Inferior parietal cortex (tissue), 1 donor: ENCODE measurements at regions not wholly inside any gene's neighbourhood (a gene's known extent, or its start where the extent isn't known, plus 50 kb on each side); places are given as distances from the start of the nearest gene placed in this dataset.

ENCODE experiments used
- DNase-seq: peaks from one replicate; pipeline ENCODE4 v3.0.0-alpha.2; 2016; ENCODE audit errors: extremely low spot score

DNA sequence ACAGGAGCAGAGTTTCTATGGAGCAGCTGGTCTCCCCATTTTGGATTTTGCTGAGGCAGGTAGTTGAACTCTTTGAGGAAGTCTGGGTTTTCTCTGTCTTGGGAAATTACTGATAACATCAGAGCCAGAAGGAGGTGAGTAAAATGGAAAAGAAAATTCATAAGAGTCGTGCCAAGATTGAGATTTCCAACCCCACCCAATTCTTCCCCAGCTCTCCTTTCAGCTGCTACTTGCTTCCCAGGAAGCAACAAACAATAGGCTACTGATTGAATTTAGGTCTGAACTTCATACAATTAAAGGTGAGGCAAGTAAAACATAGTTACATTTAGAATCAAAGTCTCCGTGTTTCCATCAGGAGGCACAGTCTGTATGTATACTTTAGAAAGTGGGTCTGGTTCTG, 54.6 kb upstream of the EOLA2 start:
- no peak for DNase-seq

DNA sequence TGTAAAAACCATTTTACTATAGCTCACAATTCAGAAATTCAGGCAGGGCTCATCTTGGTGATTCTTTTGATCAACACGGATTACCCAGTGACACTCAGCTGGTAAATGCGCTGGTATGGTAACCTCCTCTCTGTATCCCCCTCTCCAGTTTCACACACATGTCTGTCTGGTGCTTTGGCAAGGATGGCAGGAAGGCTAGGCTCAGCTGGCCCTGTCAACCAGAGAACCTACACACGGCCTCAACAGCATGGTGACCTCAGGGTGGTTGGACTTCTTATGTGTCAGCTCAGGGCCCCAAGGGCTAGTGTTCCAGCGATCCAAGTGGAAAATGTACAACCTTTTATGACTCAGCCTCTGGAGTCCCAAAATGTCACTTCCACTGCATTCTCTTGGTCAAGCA, 55.7 kb upstream of the EOLA2 start:
- DNase-seq: no peak

DNA sequence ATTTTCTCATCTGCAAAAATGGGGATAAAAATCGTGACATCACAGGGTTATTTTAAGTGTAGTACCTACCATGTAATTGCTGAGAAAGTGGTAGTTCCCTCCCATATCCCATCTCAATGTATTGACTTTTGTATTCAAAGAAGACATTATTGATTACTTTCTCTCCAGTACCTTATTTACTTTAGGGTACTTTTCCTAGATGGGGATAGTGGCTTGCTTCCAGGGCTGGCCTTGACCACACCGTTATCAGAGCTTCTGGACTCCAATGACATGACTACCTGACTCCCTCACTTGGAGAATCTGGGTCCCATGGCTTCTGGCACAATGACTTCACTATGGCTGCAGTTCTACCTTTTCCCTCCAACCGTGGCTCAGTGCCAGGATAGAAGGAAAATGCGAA, 58.2 kb upstream of the EOLA2 start:
- DNase-seq: no peak

DNA sequence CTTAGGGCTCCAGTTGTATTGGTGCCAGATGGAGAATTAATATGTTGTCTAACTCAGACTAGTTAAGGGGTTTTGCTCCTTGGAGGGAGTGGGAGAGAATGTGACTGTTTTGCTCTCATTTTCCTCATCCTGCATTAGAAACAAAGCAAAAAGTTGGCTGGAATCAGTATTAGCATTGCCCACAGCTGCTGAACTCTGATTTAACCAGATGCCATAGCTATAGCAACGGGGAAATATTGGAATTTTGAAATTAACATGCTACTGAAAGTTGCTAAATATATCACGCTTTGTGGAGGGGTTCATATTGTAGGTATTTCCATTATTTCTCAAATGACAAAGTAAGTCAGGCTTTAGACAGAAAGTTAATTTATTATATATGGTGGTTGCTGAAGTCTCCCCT, 66.7 kb upstream of the EOLA2 start:
- DNase-seq: no peak

DNA sequence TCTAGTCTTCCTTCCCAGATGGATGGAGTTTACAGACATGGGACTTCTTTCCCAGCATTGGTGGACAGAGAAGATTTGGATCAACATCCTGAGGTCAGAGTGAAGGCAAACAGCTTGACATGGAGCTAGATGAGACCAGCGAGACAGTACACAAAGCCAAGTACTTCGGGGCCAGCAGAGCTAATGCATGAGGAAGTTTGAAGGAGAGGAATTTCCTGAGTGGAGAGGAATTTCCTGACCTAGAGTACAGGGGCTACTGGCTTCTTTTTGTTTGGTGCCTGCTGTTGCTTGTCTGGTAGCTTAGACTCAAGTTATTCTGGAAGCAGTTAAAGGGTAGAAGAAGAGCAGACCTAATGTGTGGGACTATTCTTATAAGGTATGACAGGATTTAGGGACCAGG, 69.1 kb upstream of the EOLA2 start:
- no peak for DNase-seq

DNA sequence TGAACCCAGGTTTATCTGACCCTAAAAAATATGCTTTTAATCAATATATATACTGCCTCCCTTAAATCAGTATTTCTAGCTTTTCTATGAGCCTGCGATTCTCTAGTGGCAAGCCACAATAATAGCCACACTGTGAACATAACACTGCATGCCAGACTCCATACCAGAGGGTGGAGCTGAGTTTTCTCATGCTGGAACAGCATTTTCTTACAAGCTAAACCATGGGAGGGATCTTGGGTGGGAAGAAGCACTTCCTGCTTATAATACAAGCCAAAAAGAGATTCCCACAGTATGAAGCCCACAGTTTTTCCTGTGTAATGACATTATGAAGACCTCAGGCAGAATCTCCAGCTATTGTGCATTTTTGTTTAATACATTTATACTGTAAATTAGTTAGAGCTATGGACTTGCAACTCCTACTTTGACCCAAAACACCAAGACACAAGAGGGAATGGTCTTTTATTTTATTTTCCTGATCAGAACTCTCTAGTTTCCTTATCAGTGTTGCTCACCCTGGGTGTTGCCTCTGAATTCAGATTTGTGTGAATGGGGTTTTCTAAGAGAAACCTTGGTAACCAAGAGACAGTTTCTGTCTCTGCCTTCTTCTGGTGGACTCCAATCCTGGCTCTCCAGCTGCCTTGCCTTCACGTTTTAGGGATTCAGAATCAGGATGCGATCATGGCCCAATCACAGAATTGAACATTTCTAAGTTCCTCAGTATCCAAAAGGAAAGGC, 74.5 kb upstream of the EOLA2 start:
- no peak for DNase-seq

DNA sequence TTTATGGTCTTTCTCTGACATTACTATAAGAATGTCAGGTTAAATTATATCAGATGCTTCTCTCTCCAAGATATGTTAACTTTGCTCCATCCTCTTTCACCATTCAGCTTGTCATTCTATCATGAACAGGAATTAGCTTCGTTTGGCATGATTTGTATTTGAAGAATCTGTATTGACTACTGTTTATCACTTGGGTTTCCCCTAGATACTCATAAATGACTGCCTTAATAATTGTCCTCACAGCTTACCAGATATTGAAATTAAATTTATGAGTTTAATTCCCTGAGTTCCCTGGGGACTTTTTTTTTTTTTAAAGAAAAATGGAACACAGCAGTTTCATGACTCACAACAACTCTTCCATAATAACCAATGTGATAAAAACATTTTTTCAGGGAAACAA, 76.2 kb upstream of the EOLA2 start:
- no peak for DNase-seq

DNA sequence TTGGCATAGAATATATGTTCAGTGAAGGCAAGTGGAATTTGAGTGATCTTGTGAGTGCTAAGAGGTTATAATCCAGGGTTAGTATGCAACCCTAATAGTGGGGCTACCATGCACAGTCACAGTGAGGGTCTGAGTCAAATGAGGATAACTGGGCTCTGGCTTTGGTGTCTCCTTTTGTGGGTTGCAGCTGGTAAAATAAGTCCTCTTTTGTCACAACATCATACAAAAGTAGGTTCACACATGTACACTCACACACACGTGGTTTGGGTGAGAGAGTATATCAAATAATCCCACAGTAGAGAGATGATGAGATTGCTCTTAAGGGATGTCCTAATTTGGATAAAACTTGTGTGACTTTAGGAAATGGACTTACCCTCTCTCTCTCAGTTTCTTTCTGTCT, 79.6 kb upstream of the EOLA2 start:
- no peak for DNase-seq

DNA sequence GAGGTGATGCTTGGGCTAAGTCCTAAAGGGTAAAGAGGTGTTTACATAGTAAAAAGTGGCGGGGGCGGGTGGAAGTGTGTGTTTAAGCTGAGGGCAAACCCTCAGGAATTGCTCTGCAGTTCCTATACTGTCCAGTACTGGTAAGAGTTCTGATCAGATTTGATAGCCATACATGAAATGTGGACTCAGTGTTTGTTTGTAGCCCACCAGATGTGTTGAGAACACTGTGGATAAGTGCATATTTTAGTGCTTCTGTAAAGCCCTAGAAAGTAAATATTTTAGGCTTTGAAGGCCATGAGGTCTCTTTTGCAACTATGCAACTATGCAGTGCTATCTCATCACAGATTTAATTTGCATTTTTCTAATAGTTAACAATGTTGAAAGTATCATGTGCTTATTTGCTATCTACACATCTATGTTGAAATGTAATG, 80.7 kb upstream of the EOLA2 start:
- no peak for DNase-seq

DNA sequence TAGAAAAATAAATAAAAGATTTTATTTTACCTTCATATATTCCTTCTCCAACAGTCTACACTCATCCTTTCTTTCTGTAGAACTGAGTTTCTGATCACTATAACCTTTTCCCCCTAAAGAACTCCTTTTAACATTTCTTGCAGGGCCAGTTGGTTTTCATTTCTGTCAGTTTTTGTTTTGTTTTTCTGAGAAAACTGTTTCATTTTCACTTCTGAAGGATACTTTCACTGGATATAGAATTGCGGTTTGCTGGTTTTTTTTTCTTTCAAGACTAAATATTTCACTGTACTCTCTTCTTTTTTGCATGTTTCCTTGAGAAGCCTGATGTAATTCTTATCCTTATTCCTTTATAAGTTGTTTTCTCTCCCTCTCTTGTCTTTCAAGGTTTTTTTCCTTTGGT, 90.4 kb upstream of the EOLA2 start:
- DNase-seq: no peak

DNA sequence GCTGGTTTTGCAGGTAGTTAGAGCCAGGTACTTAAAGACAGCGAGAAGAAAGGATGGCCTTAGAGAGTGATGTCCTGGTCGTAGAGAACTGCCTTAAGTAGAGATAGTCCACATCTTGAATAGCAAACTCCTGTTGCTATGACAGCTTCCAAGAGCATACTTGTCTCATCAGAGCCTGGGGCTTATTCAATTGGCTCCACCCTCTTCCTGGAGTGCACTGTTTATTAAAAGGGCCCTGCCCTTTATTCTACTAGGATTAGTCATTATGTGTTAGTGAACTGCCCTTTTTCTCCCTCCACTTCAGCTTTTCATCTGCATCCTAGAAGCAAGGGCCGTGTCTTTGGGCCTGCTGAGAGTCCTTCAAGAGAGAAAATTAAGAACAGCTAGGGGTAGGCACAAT, 94.5 kb upstream of the EOLA2 start:
- DNase-seq: no peak

DNA sequence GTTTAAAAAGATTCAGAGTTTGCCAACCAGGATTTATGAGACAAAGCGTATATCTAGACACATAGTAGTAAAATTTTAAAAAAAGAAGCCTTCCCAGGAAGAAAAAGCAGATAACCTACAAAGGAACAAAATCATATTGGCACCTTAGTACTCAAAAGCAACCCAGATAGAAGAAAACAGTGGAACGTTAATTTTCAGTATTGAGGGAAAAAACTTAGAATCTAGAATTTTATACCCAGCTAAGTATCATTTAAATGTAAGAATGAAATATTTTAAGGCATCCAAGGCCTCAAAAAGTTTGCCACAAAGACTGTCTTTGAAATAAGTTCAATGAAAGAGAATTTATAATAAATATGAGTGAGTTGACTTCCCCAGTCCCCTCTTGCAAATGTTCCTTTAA, 96.5 kb upstream of the EOLA2 start:
- DNase-seq: no peak

DNA sequence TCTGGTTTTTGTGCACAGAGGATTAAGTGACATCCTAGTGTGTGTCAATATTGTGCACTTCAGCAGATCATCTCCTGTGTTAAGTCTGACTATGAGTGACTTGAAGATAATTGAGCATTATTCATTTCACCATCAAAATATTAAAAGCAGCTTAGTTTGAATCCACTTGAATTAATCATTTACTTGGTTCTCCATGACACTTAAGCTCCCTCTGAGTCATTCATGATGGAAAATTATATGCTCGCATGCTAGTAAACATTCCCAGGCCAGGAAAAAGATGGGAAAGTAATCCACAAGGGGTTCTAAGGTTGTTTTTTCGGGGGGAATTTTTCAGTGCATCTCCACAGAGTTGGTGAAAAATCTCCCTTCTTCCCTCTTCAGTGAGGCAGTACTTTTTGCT, 97.2 kb upstream of the EOLA2 start:
- DNase-seq: no peak

DNA sequence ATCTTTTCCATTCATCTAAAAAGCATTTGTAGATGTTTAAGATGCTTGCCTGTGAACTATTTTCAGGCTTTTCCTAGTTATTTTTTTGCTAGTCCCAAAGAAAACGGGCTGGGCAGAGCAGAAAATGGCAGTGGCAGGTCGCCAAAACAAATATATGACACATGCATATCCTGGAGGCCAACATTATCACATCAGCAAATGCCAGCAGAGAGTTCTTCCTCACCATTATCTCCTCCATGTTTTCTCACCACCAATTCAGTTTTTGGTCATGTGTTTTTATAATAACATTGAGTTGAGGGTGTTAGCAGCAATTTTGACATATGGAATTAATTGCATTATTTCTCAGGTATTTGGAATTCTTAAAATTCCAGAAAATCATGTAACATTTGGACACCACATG, 97.9 kb upstream of the EOLA2 start:
- DNase-seq: no peak

DNA sequence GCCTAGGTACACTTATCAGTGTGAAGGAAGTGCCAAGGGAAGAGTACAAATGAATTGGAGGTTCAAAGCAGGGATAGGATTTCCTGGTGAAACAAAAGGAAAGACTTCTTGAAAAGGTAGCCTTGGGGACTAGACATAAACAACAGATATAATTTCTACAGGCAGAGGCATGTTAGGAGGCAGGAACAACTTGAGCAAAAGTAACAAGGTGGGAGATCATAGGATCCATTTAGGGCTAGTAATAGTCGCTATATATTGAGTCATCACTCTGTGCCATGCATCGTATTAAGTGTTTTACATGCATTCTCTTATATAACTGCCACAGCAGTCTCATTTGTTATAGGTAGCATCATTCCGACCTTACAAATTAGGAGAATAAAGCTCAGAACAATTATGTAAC, 98.3 kb upstream of the EOLA2 start:
- no peak for DNase-seq

DNA sequence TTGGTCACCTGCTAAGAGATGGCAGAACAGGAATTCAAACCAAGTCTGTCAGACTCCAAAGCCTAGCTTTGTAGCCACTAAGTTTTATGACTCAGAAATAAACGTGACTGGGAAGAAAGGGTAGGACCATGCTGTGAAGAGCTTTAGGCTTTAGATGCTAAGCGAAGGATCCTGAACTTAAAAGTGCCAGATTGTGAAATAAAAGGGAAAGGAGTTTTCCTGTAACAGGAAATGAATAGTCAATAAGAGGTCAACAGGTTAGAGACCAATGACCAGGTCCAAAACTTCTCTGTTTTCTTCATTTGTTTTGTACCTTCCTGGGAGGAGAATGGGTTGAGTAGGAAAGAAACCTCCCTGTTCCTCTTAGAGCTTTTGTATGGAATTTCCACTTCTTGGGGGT, 98.8 kb upstream of the EOLA2 start:
- DNase-seq: no peak

DNA sequence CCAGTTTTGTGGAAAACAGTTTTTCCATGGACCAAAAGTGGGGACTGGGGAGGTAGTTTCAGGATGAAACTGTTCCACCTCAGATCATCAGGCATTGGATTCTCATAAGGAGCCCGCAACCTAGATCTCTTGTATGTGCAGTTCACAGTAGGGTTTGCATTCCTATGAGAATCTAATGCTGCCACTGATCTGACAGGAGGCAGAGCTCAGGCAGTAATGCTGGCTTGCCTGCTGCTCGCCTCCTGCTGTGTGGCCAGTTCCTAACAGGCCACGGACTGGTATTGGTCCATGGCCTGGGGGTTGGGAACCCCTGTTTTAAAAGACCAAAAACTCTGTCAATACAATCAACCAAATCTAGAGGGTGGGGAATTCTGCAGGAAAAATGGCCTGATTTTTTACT, 100.0 kb upstream of the EOLA2 start:
- no peak for DNase-seq

DNA sequence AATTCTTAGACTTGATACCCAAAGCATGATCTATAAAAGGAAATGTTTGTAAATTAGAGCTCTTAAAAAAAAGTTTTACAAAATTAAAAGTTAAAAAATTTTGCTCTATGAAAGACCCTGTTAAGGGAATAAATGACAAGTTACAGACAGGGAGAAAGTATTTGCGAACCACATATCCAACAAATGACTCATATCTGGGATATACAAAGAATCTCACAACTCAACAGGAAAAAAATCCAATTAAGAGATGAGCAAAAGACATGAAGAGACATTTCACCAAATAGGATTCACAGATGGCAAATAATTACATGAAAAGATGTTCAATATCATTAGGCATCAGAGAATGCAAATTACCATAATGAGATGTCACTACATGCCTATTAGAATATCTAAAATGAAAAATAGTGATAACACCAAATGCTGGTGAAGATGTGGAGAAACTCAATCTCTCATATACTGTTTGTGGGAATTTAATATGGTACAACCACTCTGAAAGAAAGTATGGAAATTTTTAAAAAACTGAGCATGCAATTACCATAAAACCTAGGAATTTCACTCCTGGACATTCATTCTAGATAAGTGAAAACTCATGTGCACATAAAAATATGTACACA, 100.8 kb upstream of the EOLA2 start:
- no peak for DNase-seq

DNA sequence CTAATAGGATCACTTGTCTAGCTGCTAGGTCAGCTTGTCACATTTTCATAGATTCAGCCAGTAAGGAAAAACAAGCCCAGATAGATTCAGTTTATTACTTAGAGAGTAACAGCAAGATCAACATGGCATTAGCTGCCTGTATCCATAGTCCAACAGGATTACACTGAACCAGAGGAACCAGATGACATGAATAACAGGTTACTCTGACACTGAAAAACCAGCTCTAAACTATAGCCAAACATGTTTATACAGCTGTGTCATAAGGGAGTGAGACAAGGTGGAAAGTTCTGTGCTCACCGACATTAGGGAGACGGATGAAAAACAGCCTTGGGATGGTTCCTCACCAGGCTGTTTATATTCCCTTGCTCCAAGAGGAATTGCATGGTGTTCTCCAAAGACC, 102.9 kb upstream of the EOLA2 start:
- no peak for DNase-seq

DNA sequence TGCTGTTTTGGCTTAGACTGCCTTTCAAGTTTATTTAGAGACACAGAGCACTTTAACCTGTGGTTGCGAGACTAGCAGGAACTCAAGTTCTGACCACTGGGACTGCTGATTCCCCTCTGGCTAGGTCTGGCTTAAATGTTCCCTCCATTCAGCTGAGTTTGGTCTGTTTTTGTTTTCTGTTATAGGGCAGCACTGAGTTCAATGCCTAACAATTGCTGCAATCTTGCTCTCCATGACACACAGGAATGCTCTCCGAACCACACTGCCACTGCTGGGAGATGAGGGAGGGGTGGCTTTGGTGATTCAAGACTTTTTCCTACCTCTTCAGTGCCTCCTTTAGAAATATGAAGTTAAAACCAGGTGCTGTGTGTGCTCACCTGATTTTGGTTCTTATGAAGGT, 106.3 kb upstream of the EOLA2 start:
- DNase-seq: no peak

DNA sequence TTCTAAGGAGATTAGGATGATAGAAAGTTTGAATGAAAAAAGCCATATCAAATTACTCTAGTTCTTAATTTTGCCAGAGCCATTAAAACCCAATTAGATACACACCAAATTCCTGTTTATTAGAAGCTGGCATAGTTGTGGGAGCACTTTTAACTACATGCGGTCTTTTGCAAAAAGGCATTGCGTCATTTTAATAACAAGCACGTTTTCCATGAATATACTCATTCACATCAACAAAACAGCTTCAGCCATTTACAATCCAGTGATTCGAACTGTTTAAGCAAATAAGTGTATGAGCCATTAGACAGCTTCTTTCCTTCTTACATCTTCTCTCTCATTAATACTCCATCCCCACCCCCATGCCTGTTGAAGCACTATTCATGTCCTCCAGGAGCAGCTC, 109.5 kb upstream of the EOLA2 start:
- DNase-seq: no peak

DNA sequence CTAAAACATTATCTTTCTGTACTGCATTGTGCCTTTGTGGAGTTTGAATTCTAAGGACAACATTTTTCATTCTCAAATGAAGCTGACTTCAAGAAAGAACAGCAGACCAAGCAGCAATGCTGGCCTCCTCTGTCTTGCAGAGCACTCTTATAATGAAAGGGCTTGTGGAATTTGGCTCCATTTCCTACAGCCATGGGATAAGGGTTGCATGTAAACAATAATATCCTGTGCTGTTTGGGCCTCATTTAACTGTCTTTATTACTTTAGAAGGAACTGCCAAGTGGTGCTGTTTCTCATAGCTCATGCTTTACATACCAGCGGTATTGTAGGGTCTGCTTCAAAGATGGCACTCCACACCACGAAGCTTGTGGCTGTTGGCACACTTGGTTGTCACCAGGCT, 111.4 kb upstream of the EOLA2 start:
- no peak for DNase-seq

DNA sequence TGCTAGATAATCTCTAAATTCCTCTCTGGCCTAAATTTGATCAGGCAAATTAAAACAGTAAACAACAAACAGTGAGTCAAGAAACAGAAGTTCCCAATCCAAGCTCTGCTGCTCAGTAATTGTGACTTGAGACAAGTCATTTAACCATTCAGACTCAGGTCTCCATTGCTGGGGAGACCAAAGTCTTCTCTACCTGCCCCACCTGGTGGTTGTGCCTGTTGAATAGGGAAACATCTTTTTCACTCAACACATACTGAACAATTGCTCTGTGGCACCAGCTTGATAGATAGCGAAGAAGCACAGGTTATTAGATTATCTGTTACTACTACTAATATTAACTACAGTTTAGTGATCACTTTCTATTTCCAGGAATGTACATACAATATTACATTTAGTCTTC, 112.1 kb upstream of the EOLA2 start:
- DNase-seq: no peak

DNA sequence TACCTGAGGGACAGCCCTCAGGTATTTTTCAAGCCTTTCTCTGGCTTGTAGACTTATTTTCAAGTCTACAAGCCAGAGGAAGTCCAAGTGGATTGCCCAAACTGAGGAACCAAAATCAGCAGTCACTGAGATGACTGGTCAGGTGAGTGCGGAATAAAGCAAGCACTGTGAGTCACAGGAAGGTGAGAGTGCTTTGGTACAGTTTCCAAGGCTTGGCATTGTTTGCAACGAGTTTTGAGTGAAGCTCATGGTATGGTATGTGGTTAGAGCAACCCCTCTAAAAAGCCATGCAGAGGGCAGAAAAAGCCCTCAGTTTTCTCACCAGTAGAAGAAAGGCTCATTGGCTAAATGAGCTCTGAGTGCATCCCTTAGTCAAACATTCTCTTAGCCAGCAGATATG, 112.8 kb upstream of the EOLA2 start:
- no peak for DNase-seq
